HepG2 (cell line): ENCODE measurements at regions not wholly inside any gene's neighbourhood (a gene's known extent, or its start where the extent isn't known, plus 50 kb on each side); places are given as distances from the start of the nearest gene placed in this dataset.
A peak's percentile ranks its signal among the peaks of the same experiment; 100 is the strongest.

ENCODE experiments used
- CBX2 ChIP-seq, 2 experiments: fragments of 200-600 bp in 1 of 2; sonication (generic); formaldehyde crosslinking in 1 of 2; IDR thresholded peaks; 2 replicates each; pipeline versions ENCODE4 v1.7.0 to v1.8.1; 2018 to 2022; ENCODE audit warnings: low read depth in 2 of 2, low read length in 1 of 2, mild to moderate bottlenecking in 1 of 2, missing genetic modification reagents in 1 of 2
- DDIT3 ChIP-seq: sonication (generic); formaldehyde crosslinking; IDR thresholded peaks from 2 replicates; pipeline ENCODE4 v1.4.0; 2020; ENCODE audit warnings: mild to moderate bottlenecking, missing genetic modification reagents
- EEA1 ChIP-seq: sonication (generic); formaldehyde crosslinking; IDR thresholded peaks from 2 replicates; pipeline ENCODE4 v1.5.1; 2020; ENCODE audit warnings: mild to moderate bottlenecking, missing genetic modification reagents, borderline replicate concordance
- EP300 ChIP-seq, 3 experiments: sonication (generic) in 1 of 3; formaldehyde crosslinking in 1 of 3; IDR thresholded peaks; 2 replicates each; pipeline versions ENCODE4 v1.5.1 to v1.6.1; 2011 to 2020; ENCODE audit warnings: low read depth in 2 of 3, low read length in 2 of 3, borderline replicate concordance in 1 of 3, improper control_type of control experiment in 1 of 3, mild to moderate bottlenecking in 1 of 3, missing genetic modification reagents in 1 of 3, moderate library complexity in 1 of 3
- HNF1B ChIP-seq: sonication (generic); formaldehyde crosslinking; IDR thresholded peaks from 2 replicates; pipeline ENCODE4 v1.5.1; 2020; ENCODE audit warnings: mild to moderate bottlenecking, moderate library complexity, missing genetic modification reagents
- HNF4A ChIP-seq: sonication (generic); formaldehyde crosslinking; IDR thresholded peaks from 2 replicates; pipeline ENCODE4 v1.4.0; 2020; ENCODE audit warnings: missing genetic modification reagents
- HNRNPH1 ChIP-seq: fragments of 200-400 bp; formaldehyde crosslinking; optimal IDR thresholded peaks from 2 replicates; pipeline ENCODE3; 2017; ENCODE audit warnings: mild to moderate bottlenecking, low read depth, low read length
- KLF12 ChIP-seq: sonication (generic); formaldehyde crosslinking; IDR thresholded peaks from 2 replicates; pipeline ENCODE4 v1.4.0; 2020; ENCODE audit warnings: missing genetic modification reagents, borderline replicate concordance
- KMT2B ChIP-seq: IDR thresholded peaks from 2 replicates; pipeline ENCODE4 v1.6.1; 2016; ENCODE audit warnings: missing genetic modification reagents, missing compliant biosample characterization
- LBX2 ChIP-seq: sonication (generic); formaldehyde crosslinking; IDR thresholded peaks from 2 replicates; pipeline ENCODE4 v1.5.0; 2020; ENCODE audit warnings: missing genetic modification reagents, mild to moderate bottlenecking, borderline replicate concordance
- MED8 ChIP-seq: sonication (generic); formaldehyde crosslinking; IDR thresholded peaks from 2 replicates; pipeline ENCODE4 v1.8.1; 2023; ENCODE audit warnings: mild to moderate bottlenecking, missing genetic modification reagents; ENCODE audit not compliant: insufficient replicate concordance
- MZF1 ChIP-seq: sonication (generic); formaldehyde crosslinking; IDR thresholded peaks from 2 replicates; pipeline ENCODE4 v1.8.1; 2023; ENCODE audit warnings: mild to moderate bottlenecking, missing genetic modification reagents, borderline replicate concordance
- NFE2L2 ChIP-seq: fragments of 150-350 bp; IDR thresholded peaks from 2 replicates; pipeline ENCODE4 v1.6.1; 2014; ENCODE audit warnings: low read length
- PHF21A ChIP-seq: sonication (generic); formaldehyde crosslinking; IDR thresholded peaks from 2 replicates; pipeline ENCODE4 v1.5.0; 2020; ENCODE audit warnings: mild to moderate bottlenecking, missing genetic modification reagents
- RARA ChIP-seq: IDR thresholded peaks from 2 replicates; pipeline ENCODE4 v1.6.1; 2016; ENCODE audit warnings: missing genetic modification reagents, missing compliant biosample characterization
- RXRA ChIP-seq: sonication (generic); formaldehyde crosslinking; IDR thresholded peaks from 2 replicates; pipeline ENCODE4 v1.5.1; 2020; ENCODE audit warnings: missing genetic modification reagents
- SALL1 ChIP-seq: sonication (generic); formaldehyde crosslinking; IDR thresholded peaks from 2 replicates; pipeline ENCODE4 v1.8.0; 2022; ENCODE audit warnings: mild to moderate bottlenecking, missing genetic modification reagents
- SNAPC2 ChIP-seq: sonication (generic); formaldehyde crosslinking; IDR thresholded peaks from 2 replicates; pipeline ENCODE4 v1.8.1; 2022; ENCODE audit warnings: mild to moderate bottlenecking, missing genetic modification reagents
- ZBTB26 ChIP-seq: IDR thresholded peaks from 2 replicates; pipeline ENCODE4 v1.6.1; 2016; ENCODE audit warnings: missing compliant biosample characterization, missing genetic modification reagents, borderline replicate concordance
- ZBTB3 ChIP-seq: sonication (generic); formaldehyde crosslinking; IDR thresholded peaks from 2 replicates; pipeline ENCODE4 v1.4.0; 2020; ENCODE audit warnings: low read depth, mild to moderate bottlenecking, moderate library complexity, missing genetic modification reagents, borderline replicate concordance
- ZBTB7A ChIP-seq: sonication (generic); formaldehyde crosslinking; IDR thresholded peaks from 2 replicates; pipeline ENCODE4 v1.8.0; 2022; ENCODE audit warnings: mild to moderate bottlenecking, missing genetic modification reagents
- ZNF234 ChIP-seq: sonication (generic); formaldehyde crosslinking; conservative IDR thresholded peaks from 2 replicates; pipeline ENCODE4 v1.5.1; 2020; ENCODE audit warnings: mild to moderate bottlenecking, missing genetic modification reagents
- ZNF263 ChIP-seq: sonication (generic); formaldehyde crosslinking; IDR thresholded peaks from 2 replicates; pipeline ENCODE4 v1.4.0; 2020; ENCODE audit warnings: missing genetic modification reagents
- ZNF607 ChIP-seq: sonication (generic); formaldehyde crosslinking; IDR thresholded peaks from 2 replicates; pipeline ENCODE4 v1.5.1; 2020; ENCODE audit warnings: missing genetic modification reagents, mild to moderate bottlenecking, borderline replicate concordance
- ZNF652 ChIP-seq: IDR thresholded peaks from 2 replicates; pipeline ENCODE4 v1.6.1; 2016; ENCODE audit warnings: low read depth, borderline replicate concordance
- ZNF660 ChIP-seq: sonication (generic); formaldehyde crosslinking; IDR thresholded peaks from 2 replicates; pipeline ENCODE4 v1.5.1; 2020; ENCODE audit warnings: mild to moderate bottlenecking, low read depth, missing genetic modification reagents, borderline replicate concordance
- ZNF670 ChIP-seq: sonication (generic); formaldehyde crosslinking; IDR thresholded peaks from 2 replicates; pipeline ENCODE4 v1.8.0; 2022; ENCODE audit warnings: mild to moderate bottlenecking, missing genetic modification reagents, borderline replicate concordance

- TF ChIP-seq HNF1B (CRISPR knock-in tag) = no peak
- no peak for TF ChIP-seq ZNF652 (CRISPR knock-in tag)
- no peak for TF ChIP-seq DDIT3 (CRISPR knock-in tag)
- TF ChIP-seq LBX2 = no peak
- TF ChIP-seq KMT2B (CRISPR knock-in tag) = no peak
- no peak for TF ChIP-seq SNAPC2 (CRISPR knock-in tag)
- TF ChIP-seq ZNF607 (CRISPR knock-in tag) = no peak
- no peak for TF ChIP-seq ZBTB7A (CRISPR knock-in tag)
- TF ChIP-seq ZNF234 (CRISPR knock-in tag) = no peak
- TF ChIP-seq PHF21A (CRISPR knock-in tag) = no peak
- no peak for TF ChIP-seq EEA1 (CRISPR knock-in tag)
- no peak for TF ChIP-seq ZNF670 (CRISPR knock-in tag)
- TF ChIP-seq EP300 (IDR thresholded peaks at IDR 0.05; ENCODE audit: low read depth in 2 of 2, low read length in 2 of 2) = no peak
- TF ChIP-seq EP300 (CRISPR knock-in tag; IDR thresholded peaks at IDR 0.05; ENCODE audit: borderline replicate concordance) = no peak
- no peak for TF ChIP-seq KLF12 (CRISPR knock-in tag)
- TF ChIP-seq SALL1 = 0 out of 2 replicates have a peak, but pooled peaks have one; percentile 18
- TF ChIP-seq ZNF660 (CRISPR knock-in tag) = no peak
- TF ChIP-seq RXRA (CRISPR knock-in tag) = peak; percentile 28; the same call in 1 of the 2 replicates
- TF ChIP-seq RARA (CRISPR knock-in tag) = peak; percentile 74
- TF ChIP-seq HNF4A (CRISPR knock-in tag) = peak; percentile 49; the same call in 1 of the 2 replicates
- no peak for TF ChIP-seq MED8
- no peak for TF ChIP-seq NFE2L2
- no peak for TF ChIP-seq ZBTB26 (CRISPR knock-in tag)
- TF ChIP-seq MZF1 (CRISPR knock-in tag) = no peak
- no peak for TF ChIP-seq HNRNPH1
- no peak for TF ChIP-seq CBX2 (IDR thresholded peaks at IDR 0.05; ENCODE audit: low read depth, low read length)
- TF ChIP-seq CBX2 (CRISPR knock-in tag; IDR thresholded peaks at IDR 0.05; ENCODE audit: low read depth) = no peak
- TF ChIP-seq ZNF263 (CRISPR knock-in tag) = no peak
- TF ChIP-seq ZBTB3 (CRISPR knock-in tag) = no peak
Measured at GRCh38 chr1:228655796-228656394, 79.4 kb upstream of the RHOU start (continued).
